GM18511 (cell line): ENCODE measurements at regions not wholly inside any gene's neighbourhood (a gene's known extent, or its start where the extent isn't known, plus 50 kb on each side); places are given as distances from the start of the nearest gene placed in this dataset.

Source experiments
- ATAC-seq: cut with Tn5 transposase; IDR thresholded peaks from one replicate; pipeline ENCODE4 v1.9.1; 2021; ENCODE audit warnings: mild to moderate bottlenecking, moderate library complexity; ENCODE audit not compliant: unreplicated experiment

DNA sequence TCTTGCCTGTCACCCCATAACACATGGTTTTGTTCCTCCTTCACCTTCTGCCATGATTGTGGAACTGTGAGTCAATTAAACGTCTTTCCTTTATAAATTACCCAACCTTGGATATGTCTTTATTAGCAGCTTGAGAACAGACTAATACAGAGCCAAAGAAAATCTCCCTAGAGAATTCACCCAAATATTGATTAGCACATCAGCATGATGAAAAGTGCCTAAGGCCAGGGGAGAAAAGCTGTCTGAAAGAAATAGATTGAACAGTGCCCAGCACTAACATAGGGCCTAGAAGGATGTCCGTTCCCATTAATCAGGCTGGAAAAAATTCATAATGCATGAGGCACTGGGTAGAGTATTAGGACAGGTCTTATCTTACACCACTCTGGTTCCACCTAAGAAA lies 111.9 kb upstream of the CALN1 start:
- no peak for ATAC-seq

DNA sequence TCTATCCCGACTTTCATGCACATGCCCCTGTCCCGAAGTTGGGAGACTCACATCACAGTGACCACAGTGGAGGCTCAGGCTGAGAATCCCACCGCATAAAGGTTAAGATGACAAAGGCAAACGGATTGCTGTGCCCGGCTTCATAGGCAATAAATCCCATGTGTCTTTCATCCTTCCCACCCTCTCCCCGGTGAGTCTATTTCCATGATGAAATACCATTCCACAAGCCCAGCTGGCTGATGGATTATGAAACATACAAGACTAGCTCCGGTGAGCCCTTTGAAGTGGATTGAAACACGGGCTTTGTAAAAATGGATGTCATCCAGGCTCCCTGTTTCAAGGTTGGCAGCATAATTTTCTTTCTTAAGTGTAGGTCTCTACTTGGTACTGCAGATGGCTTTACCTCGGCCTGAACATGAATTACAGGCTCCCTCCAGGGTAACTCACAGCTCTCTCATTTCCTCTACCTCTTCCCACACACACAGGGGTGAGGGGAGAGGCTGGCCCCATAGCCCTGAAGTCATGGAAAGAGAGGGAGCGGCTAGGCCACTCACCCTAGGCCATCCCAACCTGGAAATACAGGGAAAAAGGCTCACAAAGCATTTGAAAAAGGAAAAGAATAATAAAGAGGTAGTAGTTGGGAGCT lies 92.0 kb upstream of the CALN1 start:
- no peak for ATAC-seq

DNA sequence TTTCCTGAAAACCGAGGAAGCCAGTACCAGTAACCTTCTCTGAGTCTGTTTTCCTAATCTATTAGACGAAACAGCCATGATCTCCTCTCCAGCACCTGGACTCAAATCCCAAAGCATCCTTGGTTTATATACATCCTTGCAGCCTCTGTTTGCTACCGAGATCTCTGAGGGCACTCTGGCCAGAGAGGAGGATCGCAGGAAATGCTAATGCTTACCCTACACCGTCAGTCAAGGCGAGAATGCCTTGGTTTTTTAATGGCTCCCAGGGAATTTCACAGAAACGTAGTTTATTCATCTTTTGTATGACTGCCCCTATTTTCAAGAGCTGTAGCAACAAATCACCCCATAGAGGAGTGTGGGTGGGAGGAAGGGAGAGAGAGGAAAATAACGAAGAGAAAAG lies 91.5 kb upstream of the CALN1 start:
- no peak for ATAC-seq

DNA sequence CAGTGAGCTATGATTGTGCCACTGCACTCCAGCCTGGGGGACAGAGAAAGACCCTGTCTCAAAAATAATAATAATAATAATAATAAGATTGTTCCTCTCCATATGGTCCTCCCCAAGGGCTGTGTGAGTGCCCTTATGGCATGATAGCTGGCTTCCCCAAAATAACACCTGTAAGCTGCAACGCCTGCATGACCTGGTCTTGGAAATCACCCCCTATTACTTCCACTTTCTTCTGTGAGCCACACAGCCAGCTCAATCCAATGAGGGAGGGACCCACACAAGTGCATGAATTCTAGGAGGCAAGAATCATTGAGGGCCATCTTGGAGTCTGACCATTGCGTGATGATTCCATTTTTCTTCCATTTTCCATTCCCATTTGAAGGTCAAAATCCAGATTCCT lies 82.7 kb upstream of the CALN1 start:
- ATAC-seq = no peak

DNA sequence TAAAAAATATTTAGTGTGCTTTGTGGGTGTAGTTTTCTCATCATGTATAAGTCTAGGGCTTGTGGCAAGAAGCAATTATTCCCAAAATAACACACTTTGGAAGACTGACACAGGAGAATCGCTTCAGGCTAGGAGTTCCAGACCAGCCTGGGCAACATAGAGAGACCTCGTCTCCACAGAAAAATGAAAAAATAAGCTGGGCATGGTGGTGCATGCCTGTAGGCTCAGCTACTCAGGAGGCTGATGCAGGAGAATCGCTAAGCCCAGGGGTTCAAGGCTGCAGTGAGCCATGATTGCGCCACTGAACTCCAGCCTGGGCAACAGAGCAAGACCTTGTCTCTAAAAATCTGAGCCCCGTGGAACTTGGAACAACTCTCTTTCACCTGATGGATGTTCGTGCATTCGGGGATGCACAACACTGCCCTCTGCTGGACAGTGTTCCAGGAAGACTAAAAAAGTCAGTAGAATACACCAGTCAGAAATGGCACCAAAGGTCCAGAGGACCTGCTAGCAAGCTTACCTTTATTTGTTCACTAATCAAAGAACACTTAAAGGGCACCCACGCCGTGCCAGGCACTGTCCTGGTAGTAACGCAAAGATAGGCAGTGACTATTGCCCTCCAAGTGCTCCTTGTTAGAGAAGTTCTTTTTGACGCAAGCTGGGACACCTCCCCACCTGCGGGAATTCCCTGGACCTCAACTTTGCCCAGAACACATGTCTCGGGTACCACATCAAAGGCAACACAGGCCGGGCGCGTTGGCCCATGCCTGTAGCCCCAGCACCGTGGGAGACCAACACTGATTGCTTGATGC lies 81.9 kb upstream of the CALN1 start:
- ATAC-seq = peak; percentile 67

DNA sequence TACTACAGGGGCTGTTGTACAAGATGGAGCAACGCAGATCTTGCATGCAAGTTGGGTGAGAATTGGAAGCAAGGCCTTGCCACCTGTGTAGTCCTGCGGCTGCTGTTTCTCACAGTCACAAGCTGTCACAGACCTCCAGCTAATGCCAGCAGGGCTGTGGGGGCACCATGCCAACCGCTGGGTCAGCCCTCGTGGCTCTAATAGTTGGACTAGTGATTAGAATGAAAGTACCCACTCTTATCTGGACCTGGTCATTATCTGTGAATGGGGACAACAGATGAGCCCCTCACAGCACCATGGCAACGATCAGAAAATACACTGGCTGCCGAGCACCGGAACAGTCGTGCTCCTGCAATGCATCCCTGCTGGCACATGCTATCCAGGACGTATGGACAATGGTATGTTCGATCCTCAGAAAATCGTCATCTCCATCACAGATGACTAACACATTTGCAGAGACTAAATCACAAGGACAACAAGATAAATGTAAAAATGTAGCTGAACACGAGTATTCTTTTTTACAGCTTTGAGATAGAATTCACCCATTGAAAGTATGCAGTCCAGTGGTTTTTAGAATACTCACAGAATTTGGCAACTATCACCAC lies 80.4 kb upstream of the CALN1 start:
- ATAC-seq = no peak

DNA sequence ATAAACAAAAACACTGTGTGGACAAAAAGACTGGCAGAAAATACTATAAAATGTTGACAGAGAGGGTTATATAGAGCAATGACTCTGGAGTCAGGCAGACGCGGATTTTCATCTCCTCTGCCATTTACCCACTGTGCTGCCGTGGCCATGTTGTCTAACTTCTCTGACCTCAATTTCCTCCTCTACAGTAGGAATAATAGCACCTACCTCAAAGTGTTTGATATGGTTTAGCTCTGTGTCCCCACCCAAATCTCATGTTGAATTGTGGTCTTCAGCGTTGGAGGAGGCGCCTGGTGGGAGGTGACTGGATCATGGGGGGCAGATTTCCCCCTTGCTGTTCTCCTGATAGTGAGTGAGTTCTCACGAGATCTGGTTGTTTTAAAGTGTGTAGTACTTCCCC lies 78.2 kb upstream of the CALN1 start:
- no peak for ATAC-seq

DNA sequence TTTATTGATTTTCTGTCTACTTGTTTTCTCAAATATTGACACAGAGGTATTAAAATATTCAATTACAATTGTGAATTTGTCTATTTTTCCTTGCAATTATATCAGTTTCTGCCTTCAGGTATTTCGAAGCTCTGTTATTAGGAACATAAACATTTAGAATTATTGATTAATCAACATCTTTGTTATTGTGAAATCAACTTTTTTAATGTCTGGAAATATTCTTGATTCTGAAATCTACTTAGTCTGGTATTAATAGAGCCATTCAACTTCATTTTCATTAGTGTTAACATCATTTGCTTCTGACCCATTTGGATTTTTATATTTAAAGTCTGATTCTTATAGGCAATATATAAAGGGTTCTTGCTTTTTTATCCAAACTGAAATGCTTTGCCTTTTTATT lies 69.8 kb upstream of the CALN1 start:
- no peak for ATAC-seq

DNA sequence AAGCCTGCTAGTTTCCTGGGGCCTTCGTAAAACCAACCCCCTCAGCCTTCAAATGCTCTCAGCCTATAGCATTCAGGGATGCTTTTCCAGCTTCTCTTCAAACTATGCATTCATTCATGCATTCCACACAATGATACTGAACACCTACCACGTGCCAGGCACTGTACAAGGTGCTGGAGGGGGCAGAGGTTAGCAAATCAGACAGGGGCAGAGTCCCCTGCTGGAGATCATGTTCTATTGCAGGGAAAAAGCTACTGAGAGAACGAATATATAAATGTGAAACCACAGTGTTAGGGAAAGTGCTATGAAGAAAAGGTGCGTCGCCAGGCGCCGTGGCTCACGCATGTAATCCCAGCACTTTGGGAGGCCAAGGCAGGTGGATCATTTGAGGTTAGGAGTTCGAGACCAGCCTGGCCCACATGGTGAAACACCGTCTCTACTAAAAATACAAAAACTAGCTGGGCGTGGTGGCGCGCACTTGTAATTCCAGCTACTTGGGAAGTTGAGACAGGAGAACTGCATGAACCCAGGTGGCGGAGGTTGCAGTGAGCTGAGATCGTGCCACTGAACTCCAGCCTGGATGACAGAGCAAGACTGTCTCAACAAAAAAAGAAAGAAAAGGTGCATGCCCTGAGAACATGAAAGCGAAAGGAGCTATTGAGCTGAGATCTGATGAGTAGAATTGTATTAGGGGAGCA lies 64.6 kb upstream of the CALN1 start:
- no peak for ATAC-seq

DNA sequence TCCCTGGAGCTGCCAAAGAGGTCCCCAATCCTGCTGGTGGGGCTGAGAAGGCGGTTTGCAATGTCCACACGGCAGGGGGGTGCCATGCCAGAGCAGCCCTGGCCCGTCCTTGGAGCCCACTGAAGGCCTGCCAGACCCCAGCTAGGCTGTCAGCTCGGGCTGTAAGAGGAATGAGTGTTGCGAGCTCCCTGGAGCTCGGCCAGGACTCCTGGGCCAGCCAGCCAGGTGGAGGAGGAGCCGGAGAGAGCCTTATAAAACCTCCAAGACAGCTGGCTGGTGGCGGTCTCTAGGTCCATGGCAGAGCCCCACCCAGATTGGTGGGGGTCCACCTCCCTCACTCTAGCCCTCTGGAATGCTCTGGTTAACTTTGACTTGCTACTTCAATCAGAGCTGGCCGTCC lies 55.1 kb upstream of the CALN1 start:
- ATAC-seq = no peak

DNA sequence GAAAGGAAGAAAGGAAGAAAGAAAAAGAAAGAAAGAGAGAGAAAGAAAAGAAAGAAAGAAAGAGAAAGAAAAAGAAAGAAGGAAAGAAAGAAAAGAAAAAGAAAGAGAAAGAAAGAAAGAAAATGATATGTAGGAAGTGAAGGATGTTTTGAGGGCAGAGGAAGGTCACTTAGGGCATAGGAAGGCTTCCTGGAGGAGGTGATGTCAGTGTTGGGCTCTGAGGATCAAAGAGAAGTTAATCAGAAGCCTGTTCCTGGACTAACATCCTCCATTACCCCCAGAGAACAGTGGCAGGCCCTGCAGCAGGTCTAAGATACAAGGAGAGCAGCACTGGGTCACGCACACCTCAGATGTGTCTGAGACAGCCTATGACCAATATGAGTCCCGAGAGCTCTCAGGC lies 54.7 kb upstream of the CALN1 start:
- no peak for ATAC-seq

DNA sequence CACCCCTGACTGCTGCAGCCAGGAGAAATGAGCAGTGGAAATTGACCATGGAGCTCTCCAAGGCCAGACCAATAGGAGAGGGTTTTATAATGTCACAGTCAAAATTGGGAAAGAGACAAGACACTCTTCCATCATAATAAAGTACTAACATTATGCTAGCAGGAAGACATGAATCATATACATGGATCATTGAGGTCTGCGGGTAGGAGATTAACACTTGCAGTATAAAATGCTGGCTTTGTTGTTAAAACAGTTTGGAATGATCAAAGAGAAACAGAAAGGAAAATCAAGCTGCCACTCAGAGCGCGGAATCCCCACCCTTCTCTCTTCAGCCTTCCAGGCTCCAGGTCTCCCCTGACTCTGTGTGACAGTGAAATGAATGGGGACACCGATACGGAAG lies 53.4 kb upstream of the CALN1 start:
- no peak for ATAC-seq

DNA sequence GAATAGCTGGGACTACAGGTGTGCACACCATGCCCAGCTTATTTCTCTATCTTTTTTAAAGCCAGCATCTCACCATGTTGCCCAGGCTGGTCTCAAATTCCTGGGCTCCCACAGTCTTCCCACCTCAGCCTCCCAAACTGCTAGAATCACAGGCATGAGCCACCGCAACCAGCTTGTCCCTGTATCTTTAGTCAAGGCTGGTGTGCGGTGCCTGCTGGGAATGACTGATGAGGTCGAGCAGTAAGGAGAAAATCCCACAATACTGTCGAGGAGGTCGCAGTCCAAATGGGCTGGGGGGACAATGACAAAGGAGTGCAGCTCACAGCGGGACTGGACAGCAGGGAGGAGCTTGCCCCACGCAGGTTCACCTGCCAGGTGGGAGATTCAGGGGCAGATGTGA lies 50.2 kb upstream of the CALN1 start:
- no peak for ATAC-seq
